HCT116 (cell line): ENCODE measurements at regions not wholly inside any gene's neighbourhood (a gene's known extent, or its start where the extent isn't known, plus 50 kb on each side); places are given as distances from the start of the nearest gene placed in this dataset.

ENCODE experiments used
- ATAC-seq: fragments of 200-7000 bp; cut with Tn5 transposase; 2 replicates; pipeline ENCODE4 v1.9.1; 2020; ENCODE audit warnings: mild to moderate bottlenecking, moderate library complexity
- BruUV-seq: library from RNA; stranded (reverse); fragments of 400-500 nt; replicated peaks from 2 replicates; lab custom pipeline; 2021; lab: Mats Ljungman, UMichigan
- CTCF ChIA-PET: fragments of 300-600 bp; sonication (Branson Sonifier 250); formaldehyde crosslinking; loops from one replicate; lab custom pipeline; 2021; ENCODE audit warnings: antibody characterized with exemption; lab: Charles Lee
- POLR2A ChIA-PET: fragments of 300-600, 350-600 bp; sonication (Branson Sonifier 250); formaldehyde crosslinking; loops from one replicate; lab custom pipeline; 2021; ENCODE audit warnings: antibody characterized with exemption; lab: Charles Lee
- RAD21 ChIA-PET, 2 experiments: fragments of 300-600 bp; sonication (Branson Sonifier 250); formaldehyde crosslinking; loops; one replicate each; lab custom pipeline; 2023; ENCODE audit warnings: low total read pairs in 2 of 2; ENCODE audit not compliant: uncharacterized antibody in 2 of 2, unreplicated experiment in 2 of 2, low non-redundant PET in 1 of 2; lab: Charles Lee
- DNase-seq: peaks from one replicate; pipeline ENCODE4 v3.0.0-alpha.2; 2010; ENCODE audit warnings: low read depth, low spot score
- H2AFZ ChIP-seq: fragments of 200-600 bp; shearing (Covaris generic), sonication (generic); 2 replicates; pipeline ENCODE4 v1.6.1; 2017; ENCODE audit warnings: low read depth, mixed run types, mixed read lengths, antibody characterized with exemption, low read length; ENCODE audit not compliant: poor library complexity, severe bottlenecking
- H3K27ac ChIP-seq: 2 replicates; pipeline ENCODE4 v1.5.1; 2012; ENCODE audit warnings: low read depth, low read length
- H3K27me3 ChIP-seq: fragments of 200-600 bp; sonication (generic); 2 replicates; pipeline ENCODE4 v1.6.1; 2016; ENCODE audit warnings: mixed run types, low read length, mixed read lengths; ENCODE audit not compliant: insufficient read depth
- H3K36me3 ChIP-seq, 2 experiments: fragments of 200-500 bp in 1 of 2; fragments of 200-600 bp in 1 of 2; sonication (Bioruptor generic) in 1 of 2; sonication (generic) in 1 of 2; 2 replicates each; pipeline versions ENCODE4 v1.5.1 to v1.6.1; 2014 to 2016; ENCODE audit warnings: low read length in 2 of 2, inconsistent platforms in 1 of 2, mixed read lengths in 1 of 2, mixed run types in 1 of 2; ENCODE audit not compliant: insufficient read depth in 2 of 2, control insufficient read depth in 1 of 2
- H3K4me1 ChIP-seq, 2 experiments: fragments of 200-600 bp in 1 of 2; sonication (generic) in 1 of 2; 2 replicates each; pipeline versions ENCODE4 v1.5.1 to v1.6.1; 2012 to 2017; ENCODE audit warnings: low read length in 2 of 2, inconsistent platforms in 1 of 2, mild to moderate bottlenecking in 1 of 2, mixed read lengths in 1 of 2, mixed run types in 1 of 2, moderate library complexity in 1 of 2; ENCODE audit not compliant: insufficient read depth in 2 of 2, control insufficient read depth in 1 of 2
- H3K4me2 ChIP-seq: fragments of 200-600 bp; sonication (generic); 2 replicates; pipeline ENCODE4 v1.6.1; 2017; ENCODE audit warnings: mixed run types, low read length, mixed read lengths
- H3K4me3 ChIP-seq, 2 experiments: fragments of 200-600 bp in 1 of 2; sonication (generic) in 1 of 2; replicated peaks in 1 of 2; 2 replicates each; pipeline ENCODE4 v1.5.1; 2011 to 2016; ENCODE audit warnings: low read length in 2 of 2, control low read depth in 1 of 2, low read depth in 1 of 2, mild to moderate bottlenecking in 1 of 2, mixed read lengths in 1 of 2, mixed run types in 1 of 2
- H3K79me2 ChIP-seq: fragments of 200-600 bp; sonication (generic); 2 replicates; pipeline ENCODE4 v1.6.1; 2017; ENCODE audit warnings: mild to moderate bottlenecking, mixed run types, low read length, moderate library complexity, mixed read lengths; ENCODE audit not compliant: insufficient read depth
- H3K9ac ChIP-seq: fragments of 200-600 bp; sonication (generic); 2 replicates; pipeline ENCODE4 v1.6.1; 2016; ENCODE audit warnings: low read length, mixed read lengths
- H3K9me2 ChIP-seq: fragments of 200-600 bp; sonication (generic), shearing (Covaris generic); 2 replicates; pipeline ENCODE4 v1.6.1; 2017; ENCODE audit warnings: mixed run types, mild to moderate bottlenecking, moderate library complexity; ENCODE audit not compliant: insufficient read depth
- H3K9me3 ChIP-seq, 2 experiments: fragments of 200-500 bp in 1 of 2; fragments of 200-600 bp in 1 of 2; sonication (Bioruptor generic) in 1 of 2; sonication (generic) in 1 of 2; 2 replicates each; pipeline ENCODE4 v1.6.1; 2014 to 2017; ENCODE audit warnings: low read length in 2 of 2, mixed read lengths in 2 of 2, inconsistent platforms in 1 of 2, low read depth in 1 of 2, mild to moderate bottlenecking in 1 of 2, mixed run types in 1 of 2, moderate library complexity in 1 of 2; ENCODE audit not compliant: control insufficient read depth in 1 of 2, insufficient read depth in 1 of 2
- H4K20me1 ChIP-seq: fragments of 200-600 bp; sonication (generic), shearing (Covaris generic); 2 replicates; pipeline ENCODE4 v1.6.1; 2017; ENCODE audit warnings: mixed run types, mild to moderate bottlenecking, moderate library complexity; ENCODE audit not compliant: insufficient read depth
- ATF3 ChIP-seq: IDR thresholded peaks from 2 replicates; pipeline ENCODE4 v1.6.1; 2012
- CBX3 ChIP-seq: IDR thresholded peaks from 2 replicates; pipeline ENCODE4 v1.6.1; 2012; ENCODE audit warnings: low read depth
- CEBPB ChIP-seq: IDR thresholded peaks from 2 replicates; pipeline ENCODE4 v1.6.1; 2012; ENCODE audit warnings: low read depth
- EGR1 ChIP-seq: IDR thresholded peaks from 2 replicates; pipeline ENCODE4 v1.6.1; 2012; ENCODE audit warnings: low read depth
- ELF1 ChIP-seq: IDR thresholded peaks from 2 replicates; pipeline ENCODE4 v1.6.1; 2012; ENCODE audit warnings: low read depth, borderline replicate concordance
- EZH2phosphoT487 ChIP-seq: fragments of 200-600 bp; IDR thresholded peaks from 2 replicates; pipeline ENCODE4 v1.6.1; 2018; ENCODE audit warnings: antibody characterized with exemption, borderline replicate concordance
- FOSL1 ChIP-seq: IDR thresholded peaks from 2 replicates; pipeline ENCODE4 v1.6.1; 2012; ENCODE audit warnings: low read depth
- JUND ChIP-seq: IDR thresholded peaks from 2 replicates; pipeline ENCODE4 v1.6.1; 2012
- MAX ChIP-seq: IDR thresholded peaks from 2 replicates; pipeline ENCODE4 v1.6.1; 2012
- POLR2A ChIP-seq: IDR thresholded peaks from 2 replicates; pipeline ENCODE4 v1.7.0; 2011; ENCODE audit warnings: borderline replicate concordance; ENCODE audit not compliant: insufficient read depth, insufficient read length; ENCODE audit errors: extremely low read depth
- POLR2AphosphoS5 ChIP-seq: IDR thresholded peaks from 2 replicates; pipeline ENCODE4 v1.6.1; 2011; ENCODE audit warnings: mild to moderate bottlenecking, low read depth, low read length, moderate library complexity
- RAD21 ChIP-seq: IDR thresholded peaks from 2 replicates; pipeline ENCODE4 v1.6.1; 2012; ENCODE audit warnings: low read depth, mild to moderate bottlenecking
- REST ChIP-seq: IDR thresholded peaks from 2 replicates; pipeline ENCODE4 v1.6.1; 2012; ENCODE audit warnings: low read depth
- SP1 ChIP-seq: IDR thresholded peaks from 2 replicates; pipeline ENCODE4 v1.6.1; 2012; ENCODE audit warnings: low read depth
- SRF ChIP-seq: IDR thresholded peaks from 2 replicates; pipeline ENCODE4 v1.6.1; 2012; ENCODE audit warnings: low read depth
- TCF7L2 ChIP-seq: IDR thresholded peaks from 2 replicates; pipeline ENCODE4 v1.7.0; 2011; ENCODE audit warnings: borderline replicate concordance, inconsistent platforms; ENCODE audit not compliant: insufficient read depth, insufficient read length; ENCODE audit errors: extremely low read depth
- YY1 ChIP-seq: IDR thresholded peaks from 2 replicates; pipeline ENCODE4 v1.6.1; 2011; ENCODE audit warnings: low read length, low read depth, moderate library complexity, mild to moderate bottlenecking; ENCODE audit not compliant: insufficient replicate concordance; ENCODE audit errors: extremely low read depth
- ZFX ChIP-seq: fragments of 450-650 bp; IDR thresholded peaks from 2 replicates; pipeline ENCODE4 v1.6.1; 2017
- ZNF274 ChIP-seq: fragments of 200-500 bp; sonication (Bioruptor generic); IDR thresholded peaks from 2 replicates; pipeline ENCODE4 v1.6.1; 2014; ENCODE audit warnings: mild to moderate bottlenecking, low read depth, low read length, inconsistent platforms
- intact Hi-C: fragments of 100-400 bp; cut with micrococcal nuclease; formaldehyde crosslinking; loops from 2 replicates; pipeline ENCODE4 v1.10.0; 2022
- TF ChIP-seq, protein P1 (sequence below), 3 experiments: fragments of 200-600 bp in 1 of 3; sonication (generic) in 1 of 3; IDR thresholded peaks in 2 of 3; conservative IDR thresholded peaks in 1 of 3; 2 replicates each; pipeline ENCODE4 v1.5.1; 2012 to 2017; ENCODE audit warnings: low read depth in 2 of 3, low read length in 2 of 3, antibody characterized with exemption in 1 of 3, borderline replicate concordance in 1 of 3, control low read depth in 1 of 3, mild to moderate bottlenecking in 1 of 3, mixed read lengths in 1 of 3, mixed run types in 1 of 3, moderate library complexity in 1 of 3; ENCODE audit not compliant: insufficient read depth in 1 of 3

- ATAC-seq (no peak), DNase-seq (no peak)
- intact Hi-C loops = no loop called here
- no TSS peak for BruUV-seq
- Histone ChIP-seq H3K27me3 (no peaks in the 10 kb centered on the region), H2AFZ (no peak overlapping the region), H3K4me3 (no peak overlapping the region), H3K36me3 (no peaks in the 10 kb centered on the region), H3K9ac (no peak overlapping the region), H4K20me1 (no peaks in the 10 kb centered on the region), H3K79me2 (no peaks in the 10 kb centered on the region), H3K27ac (no peak overlapping the region), H3K4me2 (no peak overlapping the region), H3K4me1 (no peaks in the 10 kb centered on the region), H3K9me3 (no peaks in the 10 kb centered on the region), H3K9me2 (no peaks in the 10 kb centered on the region)
- ChIA-PET POLR2A (no interaction called here), CTCF (no interaction called here), RAD21 (no interaction called here)
- TF ChIP-seq POLR2A (no peak), JUND (no peak), MAX (no peak), ELF1 (no peak), ZFX (no peak), SRF (no peak), TCF7L2 (no peak), REST (no peak), SP1 (no peak), EZH2phosphoT487 (no peak), ATF3 (no peak), FOSL1 (no peak), YY1 (no peak), RAD21 (no peak), CEBPB (no peak), CBX3 (no peak), ZNF274 (no peak), POLR2AphosphoS5 (no peak), EGR1 (no peak)
- TF ChIP-seq, protein P1, sequence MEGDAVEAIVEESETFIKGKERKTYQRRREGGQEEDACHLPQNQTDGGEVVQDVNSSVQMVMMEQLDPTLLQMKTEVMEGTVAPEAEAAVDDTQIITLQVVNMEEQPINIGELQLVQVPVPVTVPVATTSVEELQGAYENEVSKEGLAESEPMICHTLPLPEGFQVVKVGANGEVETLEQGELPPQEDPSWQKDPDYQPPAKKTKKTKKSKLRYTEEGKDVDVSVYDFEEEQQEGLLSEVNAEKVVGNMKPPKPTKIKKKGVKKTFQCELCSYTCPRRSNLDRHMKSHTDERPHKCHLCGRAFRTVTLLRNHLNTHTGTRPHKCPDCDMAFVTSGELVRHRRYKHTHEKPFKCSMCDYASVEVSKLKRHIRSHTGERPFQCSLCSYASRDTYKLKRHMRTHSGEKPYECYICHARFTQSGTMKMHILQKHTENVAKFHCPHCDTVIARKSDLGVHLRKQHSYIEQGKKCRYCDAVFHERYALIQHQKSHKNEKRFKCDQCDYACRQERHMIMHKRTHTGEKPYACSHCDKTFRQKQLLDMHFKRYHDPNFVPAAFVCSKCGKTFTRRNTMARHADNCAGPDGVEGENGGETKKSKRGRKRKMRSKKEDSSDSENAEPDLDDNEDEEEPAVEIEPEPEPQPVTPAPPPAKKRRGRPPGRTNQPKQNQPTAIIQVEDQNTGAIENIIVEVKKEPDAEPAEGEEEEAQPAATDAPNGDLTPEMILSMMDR (IDR thresholded peaks at IDR 0.05 in 2 of 3, conservative IDR thresholded peaks at IDR 0.05 in 1 of 3; ENCODE audit: borderline replicate concordance in 1 of 3, insufficient read depth in 1 of 3, low read depth in 2 of 3, low read length in 2 of 3) = no peak
Measured at GRCh38 chr2:113838744-113839444, 51.0 kb upstream of the ACTR3 start.
